ENCODE measurements at regions not wholly inside any gene's neighbourhood (a gene's known extent, or its start where the extent isn't known, plus 50 kb on each side); places are given as distances from the start of the nearest gene placed in this dataset.

DNA sequence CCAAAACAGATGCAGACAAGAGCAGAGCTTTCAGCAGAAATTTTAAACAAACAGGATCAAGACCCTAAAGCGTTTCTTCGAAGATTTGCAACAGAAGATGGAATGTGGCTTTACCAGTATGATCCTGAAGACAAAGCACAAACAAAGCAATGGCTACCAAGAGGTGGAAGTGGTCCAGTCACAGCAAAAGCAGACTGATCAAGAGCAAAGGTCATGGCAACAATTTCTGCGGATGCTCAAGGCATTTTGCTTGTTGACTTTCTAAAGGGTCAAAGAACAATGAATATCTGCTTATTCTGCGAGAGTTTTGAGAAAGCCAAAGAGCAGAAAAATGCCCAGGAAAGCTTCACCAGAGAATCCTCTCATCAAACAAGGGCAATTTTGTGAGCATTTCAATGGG, 130.4 kb downstream of the MBL2 start:
- TF ChIP-seq, protein P1, sequence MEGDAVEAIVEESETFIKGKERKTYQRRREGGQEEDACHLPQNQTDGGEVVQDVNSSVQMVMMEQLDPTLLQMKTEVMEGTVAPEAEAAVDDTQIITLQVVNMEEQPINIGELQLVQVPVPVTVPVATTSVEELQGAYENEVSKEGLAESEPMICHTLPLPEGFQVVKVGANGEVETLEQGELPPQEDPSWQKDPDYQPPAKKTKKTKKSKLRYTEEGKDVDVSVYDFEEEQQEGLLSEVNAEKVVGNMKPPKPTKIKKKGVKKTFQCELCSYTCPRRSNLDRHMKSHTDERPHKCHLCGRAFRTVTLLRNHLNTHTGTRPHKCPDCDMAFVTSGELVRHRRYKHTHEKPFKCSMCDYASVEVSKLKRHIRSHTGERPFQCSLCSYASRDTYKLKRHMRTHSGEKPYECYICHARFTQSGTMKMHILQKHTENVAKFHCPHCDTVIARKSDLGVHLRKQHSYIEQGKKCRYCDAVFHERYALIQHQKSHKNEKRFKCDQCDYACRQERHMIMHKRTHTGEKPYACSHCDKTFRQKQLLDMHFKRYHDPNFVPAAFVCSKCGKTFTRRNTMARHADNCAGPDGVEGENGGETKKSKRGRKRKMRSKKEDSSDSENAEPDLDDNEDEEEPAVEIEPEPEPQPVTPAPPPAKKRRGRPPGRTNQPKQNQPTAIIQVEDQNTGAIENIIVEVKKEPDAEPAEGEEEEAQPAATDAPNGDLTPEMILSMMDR (optimal IDR thresholded peaks at IDR 0.05 in 1 of 3, IDR thresholded peaks at IDR 0.05 in 1 of 3, conservative IDR thresholded peaks at IDR 0.05 in 1 of 3; ENCODE audit: extremely low read depth in 1 of 3, insufficient read depth in 2 of 3, low read length in 3 of 3), result no peak
- no peak for TF ChIP-seq EZH2 (IDR thresholded peaks at IDR 0.05; ENCODE audit: low read length)

Data from keratinocyte (primary cell).